HepG2 (cell line): ENCODE measurements at regions not wholly inside any gene's neighbourhood (a gene's known extent, or its start where the extent isn't known, plus 50 kb on each side); places are given as distances from the start of the nearest gene placed in this dataset.

ENCODE experiments used
- ATAC-seq: fragments of 200-7000 bp; cut with Tn5 transposase; 3 replicates; pipeline ENCODE4 v1.9.1; 2020; ENCODE audit warnings: mild to moderate bottlenecking, moderate library complexity
- BruUV-seq: library from RNA; stranded (reverse); fragments of 400-500 nt; replicated peaks from 2 replicates; lab custom pipeline; 2021; lab: Mats Ljungman, UMichigan
- CTCF ChIA-PET: fragments of 300-600 bp; formaldehyde crosslinking; extraction: SDS; loops from one replicate; lab custom pipeline; 2021; ENCODE audit warnings: low total read pairs, inconsistent platforms, low intra/inter-chr PET ratio; lab: Yijun Ruan, JAX
- POLR2A ChIA-PET: fragments of 350-600 bp; sonication (Branson Sonifier 250); formaldehyde crosslinking; loops from one replicate; lab custom pipeline; 2020; ENCODE audit warnings: antibody characterized with exemption, inconsistent platforms; lab: Yijun Ruan, JAX
- DNase-seq: peaks from one replicate; pipeline ENCODE4 v3.0.0-alpha.2; 2015; ENCODE audit warnings: low spot score
- FAIRE-seq: peaks from 3 replicates; lab custom pipeline; 2011; peaks lifted over from hg19 to GRCh38; lab: Jason Lieb, UNC
- H2AFZ ChIP-seq: one replicate; pipeline ENCODE4 v1.6.1; 2011; ENCODE audit warnings: low read length, inconsistent platforms
- H3K27ac ChIP-seq: fragments of 300-600 bp; 3 replicates; pipeline ENCODE4 v1.8.0; 2011; ENCODE audit warnings: mixed run types, mild to moderate bottlenecking, mixed read lengths, low read length, inconsistent platforms; ENCODE audit not compliant: insufficient read depth; ENCODE audit errors: extremely low read length
- H3K27me3 ChIP-seq, 2 experiments: fragments of 200-600 bp in 1 of 2; 2 replicates in 1 of 2; 3 replicates in 1 of 2; pipeline versions ENCODE4 v1.6.0 to v1.8.0; 2011; ENCODE audit warnings: low read length in 2 of 2, mild to moderate bottlenecking in 2 of 2, moderate library complexity in 2 of 2, inconsistent platforms in 1 of 2; ENCODE audit not compliant: insufficient read depth in 2 of 2, control insufficient read depth in 1 of 2
- H3K36me3 ChIP-seq, 2 experiments: fragments of 200-600 bp in 1 of 2; replicated peaks in 1 of 2; 2 replicates in 1 of 2; 3 replicates in 1 of 2; pipeline versions ENCODE4 v1.5.1 to v1.8.0; 2011; ENCODE audit warnings: low read length in 2 of 2, inconsistent platforms in 1 of 2; ENCODE audit not compliant: insufficient read depth in 2 of 2, control insufficient read depth in 1 of 2
- H3K4me1 ChIP-seq: 2 replicates; pipeline ENCODE4 v1.5.1; 2012; ENCODE audit warnings: low read length, inconsistent platforms; ENCODE audit not compliant: insufficient read depth
- H3K4me2 ChIP-seq: 2 replicates; pipeline ENCODE4 v1.6.0; 2011; ENCODE audit warnings: low read depth, low read length, inconsistent platforms
- H3K4me3 ChIP-seq, 3 experiments: fragments of 200-600 bp in 1 of 3; sonication (generic), shearing (Covaris generic) in 1 of 3; replicated peaks in 1 of 3; 2 replicates each; pipeline ENCODE4 v1.5.1; 2011 to 2016; ENCODE audit warnings: low read length in 3 of 3, inconsistent platforms in 2 of 3, low read depth in 2 of 3, mild to moderate bottlenecking in 2 of 3, control low read depth in 1 of 3, mixed read lengths in 1 of 3; ENCODE audit not compliant: insufficient read depth in 1 of 3
- H3K79me2 ChIP-seq: one replicate; pipeline ENCODE4 v1.6.1; 2011; ENCODE audit warnings: low read length, inconsistent platforms; ENCODE audit not compliant: insufficient read depth
- H3K9ac ChIP-seq: 2 replicates; pipeline ENCODE4 v1.6.0; 2011; ENCODE audit warnings: mild to moderate bottlenecking, low read depth, low read length, inconsistent platforms; ENCODE audit not compliant: insufficient read depth
- H3K9me3 ChIP-seq: 2 replicates; pipeline ENCODE4 v1.5.1; 2012; ENCODE audit warnings: mild to moderate bottlenecking, low read length
- H4K20me1 ChIP-seq: 2 replicates; pipeline ENCODE4 v1.6.0; 2011; ENCODE audit warnings: inconsistent platforms, mild to moderate bottlenecking, low read length, moderate library complexity; ENCODE audit not compliant: insufficient read depth
- FOXA3 ChIP-seq: IDR thresholded peaks from 2 replicates; pipeline ENCODE4 v1.6.1; 2016; ENCODE audit warnings: missing genetic modification reagents, missing compliant biosample characterization
- HIVEP1 ChIP-seq: sonication (generic); formaldehyde crosslinking; IDR thresholded peaks from 2 replicates; pipeline ENCODE4 v1.4.0; 2020; ENCODE audit warnings: mild to moderate bottlenecking, missing genetic modification reagents
- MTA3 ChIP-seq: sonication (generic); formaldehyde crosslinking; IDR thresholded peaks from 2 replicates; pipeline ENCODE4 v1.4.0; 2020; ENCODE audit warnings: missing genetic modification reagents
- MYPOP ChIP-seq: sonication (generic); formaldehyde crosslinking; IDR thresholded peaks from 2 replicates; pipeline ENCODE4 v1.8.1; 2023; ENCODE audit warnings: mild to moderate bottlenecking, moderate library complexity, missing genetic modification reagents
- NCOA1 ChIP-seq: sonication (generic); formaldehyde crosslinking; IDR thresholded peaks from 2 replicates; pipeline ENCODE4 v1.9.0; 2021; ENCODE audit warnings: missing genetic modification reagents
- PPARG ChIP-seq: conservative IDR thresholded peaks from 2 replicates; pipeline ENCODE4 v1.6.1; 2016; ENCODE audit warnings: missing biosample characterization, missing genetic modification reagents
- SIN3B ChIP-seq: fragments of 150-350 bp; IDR thresholded peaks from 2 replicates; pipeline ENCODE4 v1.6.1; 2014; ENCODE audit warnings: low read length
- SRY ChIP-seq: sonication (generic); formaldehyde crosslinking; IDR thresholded peaks from 2 replicates; pipeline ENCODE4 v1.8.0; 2022; ENCODE audit warnings: mild to moderate bottlenecking, missing genetic modification reagents
- STAT6 ChIP-seq: sonication (generic); formaldehyde crosslinking; IDR thresholded peaks from 2 replicates; pipeline ENCODE4 v1.4.0; 2020; ENCODE audit warnings: missing genetic modification reagents, mild to moderate bottlenecking, borderline replicate concordance
- YEATS2 ChIP-seq: sonication (generic); formaldehyde crosslinking; IDR thresholded peaks from 2 replicates; pipeline ENCODE4 v1.4.0; 2020; ENCODE audit warnings: missing genetic modification reagents, borderline replicate concordance
- YEATS4 ChIP-seq: sonication (generic); formaldehyde crosslinking; IDR thresholded peaks from 2 replicates; pipeline ENCODE4 v1.4.0; 2020; ENCODE audit warnings: missing genetic modification reagents, borderline replicate concordance
- ZBTB46 ChIP-seq: sonication (generic); formaldehyde crosslinking; IDR thresholded peaks from 2 replicates; pipeline ENCODE4 v1.4.0; 2020; ENCODE audit warnings: mild to moderate bottlenecking, missing genetic modification reagents, borderline replicate concordance
- ZNF205 ChIP-seq: IDR thresholded peaks from 2 replicates; pipeline ENCODE4 v1.6.1; 2018; ENCODE audit warnings: missing biosample characterization, missing genetic modification reagents
- ZNF644 ChIP-seq: IDR thresholded peaks from 2 replicates; pipeline ENCODE4 v1.6.1; 2016; ENCODE audit warnings: low read depth
- ZNF740 ChIP-seq: sonication (generic); formaldehyde crosslinking; IDR thresholded peaks from 2 replicates; pipeline ENCODE4 v1.4.0; 2020; ENCODE audit warnings: missing genetic modification reagents
- ZNF879 ChIP-seq: sonication (generic); formaldehyde crosslinking; IDR thresholded peaks from 2 replicates; pipeline ENCODE4 v1.8.1; 2023; ENCODE audit warnings: missing genetic modification reagents
- WGBS: methylation state at CpG from one replicate; pipeline ENCODE4 v1.1.6; 2017; ENCODE audit warnings: low lambda C conversion rate; 5-methylcytosine and 5-hydroxymethylcytosine counted together
- in situ Hi-C: cut with HindIII; loops from 2 replicates; pipeline ENCODE4 v1.10.0; 2017; ENCODE audit warnings: low pct_unique_long_range_greater_than_20kb; ENCODE audit not compliant: extremely low pct_ligation_motif_present
- intact Hi-C: fragments of 100-400 bp; cut with micrococcal nuclease; formaldehyde crosslinking; loops from one replicate; pipeline ENCODE4 v1.10.0; 2022; ENCODE audit not compliant: unreplicated experiment
- TF ChIP-seq, protein P1 (sequence below): sonication (generic); formaldehyde crosslinking; IDR thresholded peaks from 2 replicates; pipeline ENCODE4 v1.4.0; 2020; ENCODE audit warnings: missing genetic modification reagents

GRCh38 chr7:46927131-46927810 is 654.6 kb downstream of the TNS3 start (continued):
- TF ChIP-seq STAT6 (CRISPR knock-in tag) (no peak), ZNF740 (CRISPR knock-in tag) (no peak), PPARG (CRISPR knock-in tag) (no peak), YEATS2 (CRISPR knock-in tag) (no peak), FOXA3 (CRISPR knock-in tag) (no peak), ZNF879 (CRISPR knock-in tag) (no peak), ZNF644 (CRISPR knock-in tag) (no peak), MTA3 (no peak), NCOA1 (CRISPR knock-in tag) (no peak), MYPOP (no peak)

- Histone ChIP-seq H3K27ac (no peak overlapping the region), H3K27me3 (no peaks in the 10 kb centered on the region), H3K36me3 (no peaks in the 10 kb centered on the region), H3K79me2 (no peaks in the 10 kb centered on the region), H3K4me1 (no peaks in the 10 kb centered on the region), H3K9me3 (no peaks in the 10 kb centered on the region), H3K9ac (no peak overlapping the region), H2AFZ (no peak overlapping the region), H3K4me2 (no peak overlapping the region), H4K20me1 (no peaks in the 10 kb centered on the region), H3K4me3 (no peak overlapping the region)
- ChIA-PET POLR2A (no interaction called here), CTCF (no interaction called here)
- ATAC-seq (no peak), FAIRE-seq (no peak), DNase-seq (no peak)
- intact Hi-C loops: no loop called here
- no TSS peak for BruUV-seq
- 3% methylated on average over 2 of the region's 2 CpGs for WGBS
- in situ Hi-C loops: no loop called here
- TF ChIP-seq YEATS4 (CRISPR knock-in tag) (no peak), ZBTB46 (CRISPR knock-in tag) (no peak), HIVEP1 (CRISPR knock-in tag) (no peak), ZNF205 (CRISPR knock-in tag) (no peak), SRY (CRISPR knock-in tag) (no peak), SIN3B (no peak)
- TF ChIP-seq, protein P1, sequence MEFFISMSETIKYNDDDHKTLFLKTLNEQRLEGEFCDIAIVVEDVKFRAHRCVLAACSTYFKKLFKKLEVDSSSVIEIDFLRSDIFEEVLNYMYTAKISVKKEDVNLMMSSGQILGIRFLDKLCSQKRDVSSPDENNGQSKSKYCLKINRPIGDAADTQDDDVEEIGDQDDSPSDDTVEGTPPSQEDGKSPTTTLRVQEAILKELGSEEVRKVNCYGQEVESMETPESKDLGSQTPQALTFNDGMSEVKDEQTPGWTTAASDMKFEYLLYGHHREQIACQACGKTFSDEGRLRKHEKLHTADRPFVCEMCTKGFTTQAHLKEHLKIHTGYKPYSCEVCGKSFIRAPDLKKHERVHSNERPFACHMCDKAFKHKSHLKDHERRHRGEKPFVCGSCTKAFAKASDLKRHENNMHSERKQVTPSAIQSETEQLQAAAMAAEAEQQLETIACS (CRISPR knock-in tag): no peak
These were observed 665.3 kb downstream of the TNS3 start for GRCh38 chr7:46916581-46916980.
